Myocyte (in vitro differentiated cells): ENCODE measurements at regions not wholly inside any gene's neighbourhood (a gene's known extent, or its start where the extent isn't known, plus 50 kb on each side); places are given as distances from the start of the nearest gene placed in this dataset.
"Not testable (repeated sequence)": the region's sequence is repeated elsewhere in the genome, so short reads cannot be mapped to it uniquely, and the experiment has no call there.

Experiments
- DNase-seq: peaks from one replicate; pipeline ENCODE4 v3.0.0-alpha.2; 2012; ENCODE audit warnings: low read depth

- no peak for DNase-seq
Measured at GRCh38 chr20:5393218-5393870, 76.6 kb upstream of the PROKR2 start.

- DNase-seq = peak; percentile 41
Measured at GRCh38 chr20:5390720-5391119, 74.0 kb upstream of the PROKR2 start.

- not testable (repeated sequence) for DNase-seq
Measured at GRCh38 chr20:5386846-5387245, 70.1 kb upstream of the PROKR2 start.

GRCh38 chr20:5381527-5381926 lies 64.8 kb upstream of the PROKR2 start:
- DNase-seq = not testable (repeated sequence)

- DNase-seq = no peak
Measured at GRCh38 chr20:5377484-5377883, 60.7 kb upstream of the PROKR2 start.

- no peak for DNase-seq
Measured at GRCh38 chr20:5376228-5376627, 59.5 kb upstream of the PROKR2 start.

GRCh38 chr20:5374171-5374570 lies 57.4 kb upstream of the PROKR2 start:
- no peak for DNase-seq

GRCh38 chr20:5372371-5372770 lies 55.6 kb upstream of the PROKR2 start:
- DNase-seq = no peak

GRCh38 chr20:5369629-5370028 lies 52.9 kb upstream of the PROKR2 start:
- no peak for DNase-seq
